ENCODE measurements at regions not wholly inside any gene's neighbourhood (a gene's known extent, or its start where the extent isn't known, plus 50 kb on each side); places are given as distances from the start of the nearest gene placed in this dataset.

DNA sequence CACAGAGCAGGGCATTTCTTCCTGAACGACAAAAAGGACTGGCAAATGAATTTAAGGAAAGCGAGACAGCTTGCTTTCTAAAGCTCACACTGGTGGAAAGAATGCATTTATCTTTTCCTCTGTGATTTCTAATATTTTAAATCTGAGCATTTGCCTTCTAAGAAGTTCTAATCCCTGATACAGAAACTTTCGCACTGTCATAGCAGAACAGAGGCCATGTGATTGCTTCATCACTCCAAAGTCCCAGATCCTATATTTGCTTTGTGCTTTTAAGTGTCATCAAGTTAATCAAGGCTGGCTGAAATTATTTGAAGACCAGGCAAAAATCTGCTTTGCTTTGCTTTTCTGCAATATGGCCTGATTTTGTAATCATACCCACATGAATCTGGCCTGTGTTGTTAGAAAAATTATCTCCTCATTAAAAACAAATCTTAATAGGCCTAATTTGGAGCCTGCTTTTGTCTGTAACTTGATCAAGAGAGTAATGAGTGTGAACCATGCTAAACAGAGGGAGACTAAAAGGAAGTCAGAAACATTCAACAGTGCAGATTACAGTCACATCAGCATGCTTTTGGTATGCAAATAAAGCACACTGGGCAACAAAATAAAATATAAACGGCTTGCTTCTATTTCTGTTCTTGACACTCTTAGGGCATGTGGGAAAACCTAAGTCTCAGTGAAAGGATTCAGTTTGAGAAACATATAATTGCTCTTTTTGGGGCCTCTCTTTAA, 178.2 kb upstream of the ADAMTS9 start:
- TF ChIP-seq, protein P1, sequence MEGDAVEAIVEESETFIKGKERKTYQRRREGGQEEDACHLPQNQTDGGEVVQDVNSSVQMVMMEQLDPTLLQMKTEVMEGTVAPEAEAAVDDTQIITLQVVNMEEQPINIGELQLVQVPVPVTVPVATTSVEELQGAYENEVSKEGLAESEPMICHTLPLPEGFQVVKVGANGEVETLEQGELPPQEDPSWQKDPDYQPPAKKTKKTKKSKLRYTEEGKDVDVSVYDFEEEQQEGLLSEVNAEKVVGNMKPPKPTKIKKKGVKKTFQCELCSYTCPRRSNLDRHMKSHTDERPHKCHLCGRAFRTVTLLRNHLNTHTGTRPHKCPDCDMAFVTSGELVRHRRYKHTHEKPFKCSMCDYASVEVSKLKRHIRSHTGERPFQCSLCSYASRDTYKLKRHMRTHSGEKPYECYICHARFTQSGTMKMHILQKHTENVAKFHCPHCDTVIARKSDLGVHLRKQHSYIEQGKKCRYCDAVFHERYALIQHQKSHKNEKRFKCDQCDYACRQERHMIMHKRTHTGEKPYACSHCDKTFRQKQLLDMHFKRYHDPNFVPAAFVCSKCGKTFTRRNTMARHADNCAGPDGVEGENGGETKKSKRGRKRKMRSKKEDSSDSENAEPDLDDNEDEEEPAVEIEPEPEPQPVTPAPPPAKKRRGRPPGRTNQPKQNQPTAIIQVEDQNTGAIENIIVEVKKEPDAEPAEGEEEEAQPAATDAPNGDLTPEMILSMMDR (IDR thresholded peaks at IDR 0.05; ENCODE audit: insufficient read depth in 1 of 2, low read depth in 1 of 2, low read length in 1 of 2, severe bottlenecking in 1 of 2, unreplicated experiment in 1 of 2) = no peak
- intact Hi-C loops (cut with micrococcal nuclease; ENCODE audit: unreplicated experiment) = no loop called here
- H3K27ac Mint-ChIP-seq (ENCODE audit: unreplicated experiment) = no peak overlapping the region
- POLR2A ChIA-PET = no interaction called here
- H3K27me3 Mint-ChIP-seq (ENCODE audit: insufficient read depth, unreplicated experiment) = no peaks in the 10 kb centered on the region
- H3K4me3 ChIP-seq (ENCODE audit: low read depth, low read length) = no peak overlapping the region
- no peaks in the 10 kb centered on the region for H3K36me3 Mint-ChIP-seq (ENCODE audit: insufficient read depth, unreplicated experiment)
- H3K36me3 ChIP-seq (ENCODE audit: control insufficient read depth, insufficient read depth, low read length) = no peaks in the 10 kb centered on the region
- no peaks in the 10 kb centered on the region for H3K27me3 ChIP-seq (replicated peaks; ENCODE audit: control insufficient read depth, insufficient read depth, low read length)
- no peak for DNase-seq
- H3K9me3 Mint-ChIP-seq (ENCODE audit: unreplicated experiment) = peaks cover 10% of the 10 kb centered on the region
- CTCF ChIA-PET = no interaction called here
- H3K9me3 ChIP-seq = no peaks in the 10 kb centered on the region
- H3K4me1 ChIP-seq = no peaks in the 10 kb centered on the region
- H3K4me3 Mint-ChIP-seq (ENCODE audit: unreplicated experiment) = no peak overlapping the region
- no TSS peak for BruUV-seq (replicated peaks)
- no peaks in the 10 kb centered on the region for H3K4me1 Mint-ChIP-seq (ENCODE audit: low read depth, unreplicated experiment)

DNA sequence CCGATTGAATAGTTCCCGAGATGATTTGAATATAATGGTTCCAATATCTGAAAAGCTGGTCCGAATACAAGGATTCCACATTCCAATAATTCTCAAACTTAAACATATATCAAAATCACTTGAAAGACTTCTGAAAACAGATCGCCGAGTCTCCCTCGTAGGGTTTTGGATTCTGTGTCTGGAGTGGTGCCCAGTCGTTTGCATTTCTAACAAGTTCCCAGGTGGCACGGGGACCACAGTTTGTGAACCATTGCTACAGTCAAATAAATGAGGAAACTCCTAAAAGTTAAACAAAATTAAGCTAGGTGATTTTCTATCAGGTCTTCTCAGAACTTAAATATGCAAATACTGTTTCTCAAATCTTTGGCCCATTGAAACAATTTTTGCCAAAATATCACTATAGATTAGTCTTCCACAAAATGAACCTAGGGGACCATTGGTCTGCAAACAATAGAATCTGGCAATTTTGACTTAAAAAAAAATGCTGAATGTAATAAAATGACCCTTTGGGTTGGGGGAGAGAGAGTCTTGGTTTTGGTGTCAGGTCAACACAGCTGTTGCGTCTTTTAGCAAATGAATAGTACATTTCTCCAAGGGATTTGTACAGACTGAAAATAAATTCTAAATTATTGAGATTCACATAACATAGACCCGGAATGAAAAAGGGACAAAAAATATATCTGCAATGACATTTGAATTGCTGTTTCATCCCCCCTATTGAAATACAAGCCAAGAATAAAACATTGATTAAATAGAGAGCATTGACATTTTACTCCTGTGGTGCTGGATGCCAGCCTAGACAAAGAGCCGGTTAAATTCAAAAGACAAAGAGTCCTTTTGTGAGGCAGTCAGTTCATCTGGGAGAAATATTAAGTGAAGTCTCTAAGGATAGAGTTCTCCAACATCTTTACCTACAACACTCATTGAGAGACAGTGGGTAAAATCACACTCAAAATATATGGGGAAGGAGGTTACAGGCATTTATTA, 175.7 kb upstream of the ADAMTS9 start:
- Histone ChIP-seq H3K4me3 (ENCODE audit: low read depth, low read length) (no peak overlapping the region), H3K27me3 (replicated peaks; ENCODE audit: control insufficient read depth, insufficient read depth, low read length) (no peaks in the 10 kb centered on the region), H3K4me1 (no peaks in the 10 kb centered on the region), H3K9me3 (no peaks in the 10 kb centered on the region), H3K36me3 (ENCODE audit: control insufficient read depth, insufficient read depth, low read length) (no peaks in the 10 kb centered on the region)
- Mint-ChIP-seq H3K36me3 (ENCODE audit: insufficient read depth, unreplicated experiment) (no peaks in the 10 kb centered on the region), H3K4me3 (ENCODE audit: unreplicated experiment) (no peak overlapping the region), H3K9me3 (ENCODE audit: unreplicated experiment) (peaks cover 10% of the 10 kb centered on the region), H3K4me1 (ENCODE audit: low read depth, unreplicated experiment) (no peaks in the 10 kb centered on the region), H3K27me3 (ENCODE audit: insufficient read depth, unreplicated experiment) (no peaks in the 10 kb centered on the region), H3K27ac (ENCODE audit: unreplicated experiment) (no peak overlapping the region)
- ChIA-PET CTCF (interaction anchor here (0.6 kb wide), 1 partner anchor 328 kb away, joined by 16 read pairs; no protein-coding TSS in a partner anchor), POLR2A (no interaction called here)
- no peak for DNase-seq
- no TSS peak for BruUV-seq (replicated peaks)
- TF ChIP-seq, protein P1 (IDR thresholded peaks at IDR 0.05; ENCODE audit: insufficient read depth in 1 of 2, low read depth in 1 of 2, low read length in 1 of 2, severe bottlenecking in 1 of 2, unreplicated experiment in 1 of 2) = no peak
- intact Hi-C loops (cut with micrococcal nuclease; ENCODE audit: unreplicated experiment) = no loop called here

DNA sequence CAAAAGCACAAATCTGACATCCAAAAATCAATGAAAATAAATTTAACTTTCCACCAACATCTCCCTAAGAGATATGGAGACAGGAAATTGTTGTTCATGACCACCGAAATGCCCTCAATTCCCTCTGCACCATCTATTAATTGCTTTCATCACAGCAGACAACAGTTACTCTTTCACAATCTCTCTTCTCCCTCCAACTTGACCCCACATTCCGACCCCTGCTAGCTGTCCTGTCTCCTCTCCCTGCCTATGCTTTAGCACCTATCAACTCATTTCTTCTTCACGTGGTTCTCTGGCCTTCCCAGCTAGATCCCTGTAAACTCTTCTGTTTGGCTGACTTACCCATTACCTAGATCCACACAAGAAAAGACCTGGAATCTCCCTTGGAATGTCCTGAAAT, 173.9 kb upstream of the ADAMTS9 start:
- CTCF ChIA-PET = no interaction called here
- POLR2A ChIA-PET = no interaction called here
- H3K9me3 ChIP-seq = no peaks in the 10 kb centered on the region
- H3K27me3 ChIP-seq (replicated peaks; ENCODE audit: control insufficient read depth, insufficient read depth, low read length) = no peaks in the 10 kb centered on the region
- H3K4me1 ChIP-seq = no peaks in the 10 kb centered on the region
- no TSS peak for BruUV-seq (replicated peaks)
- H3K4me3 ChIP-seq (ENCODE audit: low read depth, low read length) = no peak overlapping the region
- no peaks in the 10 kb centered on the region for H3K36me3 Mint-ChIP-seq (ENCODE audit: insufficient read depth, unreplicated experiment)
- peaks cover 10% of the 10 kb centered on the region for H3K9me3 Mint-ChIP-seq (ENCODE audit: unreplicated experiment)
- H3K4me3 Mint-ChIP-seq (ENCODE audit: unreplicated experiment) = no peak overlapping the region
- no peak for DNase-seq
- no peaks in the 10 kb centered on the region for H3K4me1 Mint-ChIP-seq (ENCODE audit: low read depth, unreplicated experiment)
- H3K27me3 Mint-ChIP-seq (ENCODE audit: insufficient read depth, unreplicated experiment) = no peaks in the 10 kb centered on the region
- no peaks in the 10 kb centered on the region for H3K36me3 ChIP-seq (ENCODE audit: control insufficient read depth, insufficient read depth, low read length)
- TF ChIP-seq, protein P1 (IDR thresholded peaks at IDR 0.05; ENCODE audit: insufficient read depth in 1 of 2, low read depth in 1 of 2, low read length in 1 of 2, severe bottlenecking in 1 of 2, unreplicated experiment in 1 of 2) = no peak
- intact Hi-C loops (cut with micrococcal nuclease; ENCODE audit: unreplicated experiment) = no loop called here
- H3K27ac Mint-ChIP-seq (ENCODE audit: unreplicated experiment) = no peak overlapping the region

All from Caco-2 (cell line).